AG04449 (cell line): ENCODE measurements at regions not wholly inside any gene's neighbourhood (a gene's known extent, or its start where the extent isn't known, plus 50 kb on each side); places are given as distances from the start of the nearest gene placed in this dataset.

Experiments
- CTCF ChIA-PET: fragments of 350-600 bp; formaldehyde crosslinking; extraction: SDS; loops from one replicate; lab custom pipeline; 2021; ENCODE audit warnings: antibody characterized with exemption; lab: Yijun Ruan, JAX
- POLR2A ChIA-PET: fragments of 400-600, 350-600 bp; formaldehyde crosslinking; extraction: SDS; loops from one replicate; lab custom pipeline; 2020; ENCODE audit warnings: antibody characterized with exemption, inconsistent platforms; lab: Yijun Ruan, JAX
- DNase-seq: peaks from one replicate; pipeline ENCODE4 v3.0.0-alpha.2; 2010; ENCODE audit warnings: low read depth, low spot score
- H3K4me3 ChIP-seq: 2 replicates; pipeline ENCODE4 v1.5.1; 2011; ENCODE audit warnings: low read depth, mild to moderate bottlenecking, control low read depth, low read length
- CTCF ChIP-seq: IDR thresholded peaks from one replicate; pipeline ENCODE4 v1.5.1; 2011; ENCODE audit warnings: mild to moderate bottlenecking, moderate library complexity, low read length, control low read depth, inconsistent platforms; ENCODE audit not compliant: insufficient read depth; ENCODE audit errors: missing control alignments

DNA sequence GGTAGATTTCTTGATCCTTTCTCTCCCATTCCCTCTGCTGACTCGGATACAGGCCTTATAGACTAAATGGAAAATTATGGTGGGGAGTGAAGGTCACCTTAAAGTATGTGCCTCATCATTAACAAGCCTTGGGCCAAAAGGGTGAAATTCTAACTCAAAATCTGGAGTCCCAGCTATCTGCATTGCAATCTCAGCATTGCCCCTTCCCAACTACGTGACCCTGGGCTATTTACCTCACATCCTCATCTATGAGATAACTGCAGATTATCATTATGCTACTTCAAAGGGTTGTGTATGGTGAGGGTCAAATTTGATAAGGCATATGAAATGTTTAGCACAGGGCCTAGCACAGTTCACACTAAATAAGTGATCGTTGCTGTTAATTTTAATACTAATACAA is 147.7 kb downstream of the WNT5A start:
- POLR2A ChIA-PET: interaction anchor here (1.2 kb wide), 1 partner anchor 147 kb away, joined by 4 read pairs; no protein-coding TSS in a partner anchor
- no peak for TF ChIP-seq CTCF
- CTCF ChIA-PET: interaction anchor here (1.3 kb wide), 1 partner anchor 10 kb away, joined by 3 read pairs; no protein-coding TSS in a partner anchor
- no peak overlapping the region for H3K4me3 ChIP-seq
- no peak for DNase-seq

DNA sequence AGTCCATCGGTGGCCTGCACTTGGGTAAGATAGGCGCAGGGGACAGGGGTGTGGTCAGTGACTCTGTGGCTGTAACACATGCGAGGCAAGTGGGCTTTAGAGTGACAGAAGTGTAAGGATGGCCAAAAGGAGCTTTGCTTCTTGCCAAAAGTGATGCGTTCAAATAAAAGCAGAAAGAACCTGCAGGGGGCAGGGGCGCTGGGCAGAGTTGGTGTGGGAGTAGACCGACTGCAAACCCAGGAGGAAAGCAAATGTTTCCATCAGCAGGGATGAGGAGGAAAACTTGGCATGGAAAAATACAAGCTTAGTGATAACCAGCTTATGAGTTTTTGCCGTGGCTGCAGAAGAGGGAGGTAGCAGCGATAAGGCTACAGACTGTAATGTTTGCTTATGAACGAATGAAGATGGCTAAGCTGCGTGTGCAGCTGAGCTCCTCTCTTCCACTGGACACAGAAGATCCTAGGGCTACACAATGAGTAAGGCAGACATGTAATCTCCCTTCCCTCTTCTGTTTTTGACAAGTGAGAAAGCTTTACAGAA is 149.4 kb downstream of the WNT5A start:
- no peak for DNase-seq
- no peak overlapping the region for H3K4me3 ChIP-seq
- ChIA-PET CTCF (interaction anchor here (0.5 to 1.3 kb wide), 4 partner anchors 9 to 187 kb away, joined by 3 to 6 read pairs (median 4); no protein-coding TSS in a partner anchor), POLR2A (interaction anchor here (0.5 to 0.6 kb wide), 2 partner anchors 124 to 145 kb away, joined by 3 read pairs; no protein-coding TSS in a partner anchor)
- TF ChIP-seq CTCF: no peak

GRCh38 chr3:55333923-55334322 is 153.2 kb downstream of the WNT5A start:
- TF ChIP-seq CTCF: no peak
- POLR2A ChIA-PET: interaction anchor here (1.0 to 1.3 kb wide), 2 partner anchors 129 to 142 kb away, joined by 3 read pairs; no protein-coding TSS in a partner anchor
- CTCF ChIA-PET: interaction anchor here (0.6 to 1.1 kb wide), 3 partner anchors 9 to 464 kb away, joined by 3 to 4 read pairs (median 3); no protein-coding TSS in a partner anchor
- DNase-seq: peak; percentile 60
- no peak overlapping the region for H3K4me3 ChIP-seq

DNA sequence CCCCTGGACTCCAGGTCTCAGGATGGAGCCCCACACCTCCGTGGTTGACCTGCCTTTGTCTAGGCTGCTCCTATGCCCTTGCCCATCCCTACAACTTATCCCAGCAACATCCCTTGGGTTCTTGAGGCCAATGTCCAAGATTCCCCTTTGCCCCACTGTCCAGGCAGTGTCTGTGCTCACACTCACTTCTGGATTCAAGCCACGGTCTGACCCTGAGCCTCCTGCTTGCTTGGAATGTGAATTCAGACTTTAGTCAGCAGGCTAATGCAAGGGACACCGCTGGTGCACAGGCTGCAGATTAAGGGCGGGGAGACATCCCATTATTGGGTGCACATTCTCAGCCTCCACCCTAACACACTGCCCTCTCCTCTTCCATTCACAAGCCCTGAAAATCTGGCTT is 154.1 kb downstream of the WNT5A start:
- DNase-seq: no peak

DNA sequence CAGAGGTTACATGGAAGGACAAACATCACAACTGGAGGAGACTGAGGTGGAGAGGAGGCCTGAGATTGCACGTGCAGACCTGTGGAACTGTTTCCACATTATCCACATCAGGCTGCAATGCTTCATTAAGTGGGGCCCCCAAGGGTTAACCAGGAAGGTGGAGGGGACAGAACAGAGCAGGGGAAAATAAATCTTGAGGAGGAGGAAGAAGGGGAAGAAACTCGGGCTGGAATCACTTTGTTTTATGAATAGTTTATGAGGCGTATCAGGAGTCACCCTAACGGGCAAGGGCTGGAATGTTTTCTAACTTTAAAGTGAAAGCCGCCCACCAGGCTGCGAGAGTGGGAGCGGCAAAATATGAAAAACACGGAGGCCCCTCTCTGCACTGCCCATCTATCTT is 154.9 kb downstream of the WNT5A start:
- DNase-seq: no peak
- CTCF ChIA-PET: no interaction called here
- POLR2A ChIA-PET: interaction anchor here (0.5 to 0.7 kb wide), 2 partner anchors 152 to 381 kb away, joined by 3 to 6 read pairs; no protein-coding TSS in a partner anchor
- no peak for TF ChIP-seq CTCF
- no peak overlapping the region for H3K4me3 ChIP-seq

More for the DNA sequence above, 154.1 kb downstream of the WNT5A start:
- no peak for TF ChIP-seq CTCF
- ChIA-PET POLR2A (interaction anchor here (0.6 to 1.3 kb wide), 3 partner anchors 9 to 455 kb away, joined by 3 read pairs; no protein-coding TSS in a partner anchor), CTCF (interaction anchor here (0.9 kb wide), 1 partner anchor 463 kb away, joined by 3 read pairs; no protein-coding TSS in a partner anchor)
- H3K4me3 ChIP-seq: no peak overlapping the region

DNA sequence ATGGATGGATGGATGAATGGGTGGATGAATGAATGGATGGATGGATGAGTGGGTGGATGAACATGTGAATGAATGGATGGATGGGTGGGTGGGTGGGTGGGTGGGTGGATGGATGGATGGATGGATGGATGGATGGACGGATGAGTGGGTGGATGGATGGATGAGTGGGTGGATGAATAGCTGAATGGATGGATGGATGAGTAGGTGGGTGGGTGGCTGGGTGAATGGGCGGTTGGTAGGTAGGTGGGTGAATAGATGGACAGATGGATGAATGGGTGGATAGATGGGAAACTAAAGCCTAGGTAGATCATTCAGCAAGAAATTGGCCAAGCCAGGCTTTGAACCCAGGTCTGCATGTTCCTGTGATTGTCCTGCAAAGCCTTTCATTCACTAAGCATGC is 155.6 kb downstream of the WNT5A start:
- POLR2A ChIA-PET: interaction anchor here (0.6 to 2.6 kb wide), 7 partner anchors 12 to 374 kb away, joined by 4 to 25 read pairs (median 11); no protein-coding TSS in a partner anchor
- H3K4me3 ChIP-seq: no peak overlapping the region
- CTCF ChIA-PET: interaction anchor here (1.3 kb wide), 1 partner anchor 153 kb away, joined by 3 read pairs; no protein-coding TSS in a partner anchor
- DNase-seq: no peak
- TF ChIP-seq CTCF: no peak
